ENCODE measurements at regions not wholly inside any gene's neighbourhood (a gene's known extent, or its start where the extent isn't known, plus 50 kb on each side); places are given as distances from the start of the nearest gene placed in this dataset.
"Not testable (repeated sequence)": the region's sequence is repeated elsewhere in the genome, so short reads cannot be mapped to it uniquely, and the experiment has no call there.

GRCh38 chr7:12493863-12494686, 76.4 kb upstream of the SCIN start:
- WGBS, 2 donors = 63 to 78% methylated on average over 2 of the region's 2 CpGs
- Histone ChIP-seq H3K9me3 (ENCODE audit: control insufficient read depth in 4 of 4, insufficient read depth in 3 of 4, low read length in 3 of 4) (no peaks in the 10 kb centered on the region), H3K27ac (ENCODE audit: low read depth in 1 of 2, low read length in 1 of 2) (no peak overlapping the region), H3K4me3 (no peak overlapping the region), H3K9ac (ENCODE audit: insufficient read depth in 1 of 2, low read length in 2 of 2) (no peak overlapping the region), H3K36me3 (ENCODE audit: control insufficient read depth in 4 of 4, insufficient read depth in 4 of 4, low read length in 4 of 4) (no peaks in the 10 kb centered on the region), H3K4me1 (ENCODE audit: control insufficient read depth in 5 of 5, insufficient read depth in 5 of 5, low read length in 5 of 5) (no peaks in the 10 kb centered on the region), H3K27me3 (ENCODE audit: control insufficient read depth in 3 of 3, insufficient read depth in 3 of 3, low read length in 2 of 3) (no peaks in the 10 kb centered on the region)
- no peak for DNase-seq
- ATAC-seq (ENCODE audit: insufficient read depth, low FRiP score) = no peak
- TF ChIP-seq CTCF (IDR thresholded peaks at IDR 0.05; ENCODE audit: control extremely low read depth, extremely low read depth) = no peak

GRCh38 chr7:12494687-12495024, 75.9 kb upstream of the SCIN start:
- no peak overlapping the region for H3K27ac ChIP-seq (ENCODE audit: low read depth in 1 of 2, low read length in 1 of 2)
- H3K4me1 ChIP-seq (ENCODE audit: control insufficient read depth in 5 of 5, insufficient read depth in 5 of 5, low read length in 5 of 5) = no peaks in the 10 kb centered on the region
- H3K36me3 ChIP-seq (ENCODE audit: control insufficient read depth in 4 of 4, insufficient read depth in 4 of 4, low read length in 4 of 4) = no peaks in the 10 kb centered on the region
- no peaks in the 10 kb centered on the region for H3K9me3 ChIP-seq (ENCODE audit: control insufficient read depth in 4 of 4, insufficient read depth in 3 of 4, low read length in 3 of 4)
- ATAC-seq (ENCODE audit: insufficient read depth, low FRiP score) (no peak), DNase-seq (no peak)
- no peak overlapping the region for H3K4me3 ChIP-seq
- WGBS, 2 donors = 90 to 96% methylated on average over 3 of the region's 3 CpGs
- H3K27me3 ChIP-seq (ENCODE audit: control insufficient read depth in 3 of 3, insufficient read depth in 3 of 3, low read length in 2 of 3) = no peaks in the 10 kb centered on the region
- H3K9ac ChIP-seq (ENCODE audit: insufficient read depth in 1 of 2, low read length in 2 of 2) = no peak overlapping the region
- TF ChIP-seq CTCF (IDR thresholded peaks at IDR 0.05; ENCODE audit: control extremely low read depth, extremely low read depth) = no peak

- not testable (repeated sequence) for H3K36me3 ChIP-seq (ENCODE audit: control insufficient read depth in 4 of 4, insufficient read depth in 4 of 4, low read length in 4 of 4); H3K4me3 ChIP-seq; ATAC-seq (ENCODE audit: insufficient read depth, low FRiP score); H3K27me3 ChIP-seq (ENCODE audit: control insufficient read depth in 3 of 3, insufficient read depth in 3 of 3, low read length in 2 of 3); H3K9me3 ChIP-seq (ENCODE audit: control insufficient read depth in 4 of 4, insufficient read depth in 3 of 4, low read length in 3 of 4); H3K9ac ChIP-seq (ENCODE audit: insufficient read depth in 1 of 2, low read length in 2 of 2); H3K27ac ChIP-seq (ENCODE audit: low read depth in 1 of 2, low read length in 1 of 2); H3K4me1 ChIP-seq (ENCODE audit: control insufficient read depth in 5 of 5, insufficient read depth in 5 of 5, low read length in 5 of 5)
- peak in 2 of 3 donors; percentile 66 to 75 for DNase-seq
- 73 to 91% methylated on average over 26 to 27 of the region's 31 CpGs for WGBS, 2 donors
Observed at GRCh38 chr7:12496901-12497674, 73.4 kb upstream of the SCIN start.

GRCh38 chr7:12504149-12504548, 66.4 kb upstream of the SCIN start:
- H3K36me3 ChIP-seq (ENCODE audit: control insufficient read depth in 4 of 4, insufficient read depth in 4 of 4, low read length in 4 of 4) = no peaks in the 10 kb centered on the region
- 41% methylated on average over 1 of the region's 1 CpG for WGBS, 2 donors
- H3K9me3 ChIP-seq (ENCODE audit: control insufficient read depth in 4 of 4, insufficient read depth in 3 of 4, low read length in 3 of 4) = no peaks in the 10 kb centered on the region
- ATAC-seq (ENCODE audit: insufficient read depth, low FRiP score) (no peak), DNase-seq (peak in 2 of 3 donors; percentile 6 to 12)
- no peak overlapping the region for H3K9ac ChIP-seq (ENCODE audit: insufficient read depth in 1 of 2, low read length in 2 of 2)
- TF ChIP-seq CTCF (IDR thresholded peaks at IDR 0.05; ENCODE audit: control extremely low read depth, extremely low read depth) = no peak
- no peaks in the 10 kb centered on the region for H3K4me1 ChIP-seq (ENCODE audit: control insufficient read depth in 5 of 5, insufficient read depth in 5 of 5, low read length in 5 of 5)
- no peak overlapping the region for H3K4me3 ChIP-seq
- no peak overlapping the region for H3K27ac ChIP-seq (ENCODE audit: low read depth in 1 of 2, low read length in 1 of 2)
- peaks cover 0 to 6% (median 0%) of the 10 kb centered on the region in 3 donors for H3K27me3 ChIP-seq (ENCODE audit: control insufficient read depth in 3 of 3, insufficient read depth in 3 of 3, low read length in 2 of 3)
